HEK293T (cell line): ENCODE measurements at regions not wholly inside any gene's neighbourhood (a gene's known extent, or its start where the extent isn't known, plus 50 kb on each side); places are given as distances from the start of the nearest gene placed in this dataset.

ENCODE experiments used
- CTBP1 ChIP-seq: fragments of 450-650 bp; IDR thresholded peaks from 2 replicates; pipeline ENCODE4 v1.6.1; 2016; ENCODE audit warnings: borderline replicate concordance
- NFRKB ChIP-seq: fragments of 450-650 bp; IDR thresholded peaks from 2 replicates; pipeline ENCODE4 v1.6.1; 2016; ENCODE audit warnings: mild to moderate bottlenecking, moderate library complexity
- TF ChIP-seq, protein P1 (sequence below): fragments of 450-650 bp; IDR thresholded peaks from 2 replicates; pipeline ENCODE4 v1.6.1; 2016

DNA sequence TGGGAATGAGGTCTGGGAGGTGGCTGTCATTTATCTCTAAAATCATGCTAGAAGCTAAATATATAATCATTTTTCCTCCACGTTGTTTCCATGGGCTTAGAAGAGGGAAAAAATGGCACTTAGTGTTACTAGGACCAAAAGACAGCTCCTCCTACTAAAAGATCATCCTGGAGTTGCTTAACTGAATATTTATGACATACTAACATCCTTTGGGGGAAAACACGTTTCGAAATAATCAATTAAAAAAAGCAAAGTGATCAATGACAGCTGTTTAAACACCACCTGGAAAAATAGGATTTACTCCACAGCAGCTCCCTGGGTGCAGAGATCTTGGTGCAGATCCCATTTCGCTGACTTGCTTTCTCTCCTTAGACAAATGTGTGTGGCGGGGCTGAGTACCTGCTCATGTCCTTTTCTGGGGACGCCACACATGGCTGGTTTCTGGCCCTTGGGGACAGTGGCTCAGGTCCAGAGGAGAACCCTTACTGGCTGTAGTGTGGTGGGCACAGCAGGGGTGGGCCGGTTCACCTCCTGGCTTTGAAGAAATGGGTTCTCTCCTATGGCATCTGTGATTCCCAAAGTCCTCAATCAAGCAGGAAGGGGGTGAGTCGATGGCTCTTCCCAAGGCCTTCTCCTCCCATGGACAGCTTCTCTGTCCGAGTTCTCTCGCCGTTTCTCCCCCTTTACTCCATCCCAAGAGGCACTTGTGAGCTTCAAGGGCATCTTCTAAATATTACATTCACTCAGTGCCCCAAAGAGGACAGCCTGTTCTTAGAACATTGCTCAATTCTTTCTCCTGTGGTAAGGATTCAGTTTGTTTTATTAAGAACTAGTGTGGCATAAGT lies 156.4 kb upstream of the KLF14 start:
- TF ChIP-seq CTBP1 (no peak), NFRKB (no peak)
- TF ChIP-seq, protein P1, sequence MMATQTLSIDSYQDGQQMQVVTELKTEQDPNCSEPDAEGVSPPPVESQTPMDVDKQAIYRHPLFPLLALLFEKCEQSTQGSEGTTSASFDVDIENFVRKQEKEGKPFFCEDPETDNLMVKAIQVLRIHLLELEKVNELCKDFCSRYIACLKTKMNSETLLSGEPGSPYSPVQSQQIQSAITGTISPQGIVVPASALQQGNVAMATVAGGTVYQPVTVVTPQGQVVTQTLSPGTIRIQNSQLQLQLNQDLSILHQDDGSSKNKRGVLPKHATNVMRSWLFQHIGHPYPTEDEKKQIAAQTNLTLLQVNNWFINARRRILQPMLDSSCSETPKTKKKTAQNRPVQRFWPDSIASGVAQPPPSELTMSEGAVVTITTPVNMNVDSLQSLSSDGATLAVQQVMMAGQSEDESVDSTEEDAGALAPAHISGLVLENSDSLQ: no peak
